ENCODE measurements at regions not wholly inside any gene's neighbourhood (a gene's known extent, or its start where the extent isn't known, plus 50 kb on each side); places are given as distances from the start of the nearest gene placed in this dataset.
"Not testable (repeated sequence)": the region's sequence is repeated elsewhere in the genome, so short reads cannot be mapped to it uniquely, and the experiment has no call there.

GRCh38 chr4:33941854-33942253, 2302.5 kb downstream of the ARAP2 start:
- H3K4me1 Mint-ChIP-seq (ENCODE audit: low read depth), result no peaks in the 10 kb centered on the region
- no peak for ATAC-seq (ENCODE audit: poor library complexity)
- CTCF ChIA-PET, result no interaction called here

GRCh38 chr4:33948921-33949320, 2295.4 kb downstream of the ARAP2 start:
- no peak for ATAC-seq (ENCODE audit: poor library complexity)
- ChIA-PET CTCF (no interaction called here), POLR2A (no interaction called here)

More at GRCh38 chr4:33941854-33942253, 2302.5 kb downstream of the ARAP2 start:
- Histone ChIP-seq H3K4me3 (ENCODE audit: low read length) (no peak overlapping the region), H3K27me3 (ENCODE audit: control insufficient read depth in 1 of 2, insufficient read depth in 2 of 2, low read length in 2 of 2) (no peaks in the 10 kb centered on the region), H3K27ac (ENCODE audit: low read depth in 1 of 2, low read length in 2 of 2) (no peak overlapping the region), H3K4me1 (ENCODE audit: insufficient read depth, low read length) (no peaks in the 10 kb centered on the region), H3K36me3 (ENCODE audit: insufficient read depth, low read length) (no peaks in the 10 kb centered on the region), H3K9me3 (ENCODE audit: control insufficient read depth in 1 of 2, insufficient read depth in 1 of 2, low read length in 2 of 2) (peaks cover 0 to 6% of the 10 kb centered on the region in 2 experiments)
- POLR2A ChIA-PET, result no interaction called here
- no peak overlapping the region for H3K27ac Mint-ChIP-seq
- H3K9me3 Mint-ChIP-seq, result peaks cover 8% of the 10 kb centered on the region
- H3K27me3 Mint-ChIP-seq, result no peaks in the 10 kb centered on the region
- H3K36me3 Mint-ChIP-seq (ENCODE audit: low read depth), result no peaks in the 10 kb centered on the region
- intact Hi-C loops (cut with DNase I, micrococcal nuclease), result no loop called here
- DNase-seq, result no peak
- TF ChIP-seq CTCF (IDR thresholded peaks at IDR 0.05), result no peak
- no peak overlapping the region for H3K4me3 Mint-ChIP-seq

GRCh38 chr4:33953848-33954247, 2290.5 kb downstream of the ARAP2 start:
- POLR2A ChIA-PET; CTCF ChIA-PET; H3K36me3 ChIP-seq (ENCODE audit: insufficient read depth, low read length); H3K4me3 ChIP-seq (ENCODE audit: low read length); H3K27ac ChIP-seq (ENCODE audit: low read depth in 1 of 2, low read length in 2 of 2); H3K4me1 ChIP-seq (ENCODE audit: insufficient read depth, low read length); H3K27ac Mint-ChIP-seq; ATAC-seq (ENCODE audit: poor library complexity); DNase-seq; H3K36me3 Mint-ChIP-seq (ENCODE audit: low read depth); H3K27me3 Mint-ChIP-seq; H3K27me3 ChIP-seq (ENCODE audit: control insufficient read depth in 1 of 2, insufficient read depth in 2 of 2, low read length in 2 of 2); H3K4me3 Mint-ChIP-seq; intact Hi-C loops (cut with DNase I, micrococcal nuclease); H3K4me1 Mint-ChIP-seq (ENCODE audit: low read depth): not testable (repeated sequence)
- peaks cover 0 to 19% of the 10 kb centered on the region in 2 experiments for H3K9me3 ChIP-seq (ENCODE audit: control insufficient read depth in 1 of 2, insufficient read depth in 1 of 2, low read length in 2 of 2)
- peaks cover 22% of the 10 kb centered on the region for H3K9me3 Mint-ChIP-seq

More at GRCh38 chr4:33948921-33949320, 2295.4 kb downstream of the ARAP2 start:
- H3K9me3 Mint-ChIP-seq, result peaks cover 16% of the 10 kb centered on the region
- H3K27ac ChIP-seq (ENCODE audit: low read depth in 1 of 2, low read length in 2 of 2), result no peak overlapping the region
- H3K36me3 Mint-ChIP-seq (ENCODE audit: low read depth), result no peaks in the 10 kb centered on the region
- H3K4me1 ChIP-seq (ENCODE audit: insufficient read depth, low read length), result no peaks in the 10 kb centered on the region
- no peak for DNase-seq
- no peaks in the 10 kb centered on the region for H3K27me3 Mint-ChIP-seq
- no peak overlapping the region for H3K4me3 Mint-ChIP-seq
- no peak overlapping the region for H3K4me3 ChIP-seq (ENCODE audit: low read length)
- H3K9me3 ChIP-seq (ENCODE audit: control insufficient read depth in 1 of 2, insufficient read depth in 1 of 2, low read length in 2 of 2), result peaks cover 0 to 4% of the 10 kb centered on the region in 2 experiments
- intact Hi-C loops (cut with DNase I, micrococcal nuclease), result no loop called here
- no peaks in the 10 kb centered on the region for H3K4me1 Mint-ChIP-seq (ENCODE audit: low read depth)
- H3K27ac Mint-ChIP-seq, result no peak overlapping the region
- no peaks in the 10 kb centered on the region for H3K36me3 ChIP-seq (ENCODE audit: insufficient read depth, low read length)
- no peaks in the 10 kb centered on the region for H3K27me3 ChIP-seq (ENCODE audit: control insufficient read depth in 1 of 2, insufficient read depth in 2 of 2, low read length in 2 of 2)
- TF ChIP-seq CTCF (IDR thresholded peaks at IDR 0.05), result no peak

GRCh38 chr4:33954759-33955158, 2289.6 kb downstream of the ARAP2 start:
- H3K27me3 ChIP-seq (ENCODE audit: control insufficient read depth in 1 of 2, insufficient read depth in 2 of 2, low read length in 2 of 2), result no peaks in the 10 kb centered on the region
- H3K27ac Mint-ChIP-seq, result no peak overlapping the region
- POLR2A ChIA-PET, result no interaction called here
- H3K4me1 ChIP-seq (ENCODE audit: insufficient read depth, low read length), result no peaks in the 10 kb centered on the region
- no peak for TF ChIP-seq CTCF (IDR thresholded peaks at IDR 0.05)
- ATAC-seq (ENCODE audit: poor library complexity) (no peak), DNase-seq (peak in 1 of 14 experiments; percentile 4)
- no peaks in the 10 kb centered on the region for H3K36me3 Mint-ChIP-seq (ENCODE audit: low read depth)
- peaks cover 25% of the 10 kb centered on the region for H3K9me3 Mint-ChIP-seq
- intact Hi-C loops (cut with DNase I, micrococcal nuclease), result no loop called here
- H3K36me3 ChIP-seq (ENCODE audit: insufficient read depth, low read length), result no peaks in the 10 kb centered on the region
- H3K4me1 Mint-ChIP-seq (ENCODE audit: low read depth), result no peaks in the 10 kb centered on the region
- peaks cover 0 to 16% of the 10 kb centered on the region in 2 experiments for H3K9me3 ChIP-seq (ENCODE audit: control insufficient read depth in 1 of 2, insufficient read depth in 1 of 2, low read length in 2 of 2)
- CTCF ChIA-PET, result no interaction called here
- H3K4me3 ChIP-seq (ENCODE audit: low read length), result no peak overlapping the region
- no peaks in the 10 kb centered on the region for H3K27me3 Mint-ChIP-seq
- no peak overlapping the region for H3K27ac ChIP-seq (ENCODE audit: low read depth in 1 of 2, low read length in 2 of 2)
- H3K4me3 Mint-ChIP-seq, result no peak overlapping the region
